Kidney epithelial cell (primary cell): ENCODE measurements at regions not wholly inside any gene's neighbourhood (a gene's known extent, or its start where the extent isn't known, plus 50 kb on each side); places are given as distances from the start of the nearest gene placed in this dataset.
"Not testable (repeated sequence)": the region's sequence is repeated elsewhere in the genome, so short reads cannot be mapped to it uniquely, and the experiment has no call there.

Experiments
- DNase-seq: peaks from one replicate; pipeline ENCODE4 v3.0.0-alpha.2; 2010; ENCODE audit warnings: low read depth
- H3K27me3 ChIP-seq: 2 replicates; pipeline ENCODE4 v1.6.0; 2011; ENCODE audit warnings: low read length; ENCODE audit not compliant: control insufficient read depth, insufficient read depth
- H3K36me3 ChIP-seq: 2 replicates; pipeline ENCODE4 v1.5.1; 2011; ENCODE audit warnings: low read length; ENCODE audit not compliant: control insufficient read depth, insufficient read depth
- H3K4me3 ChIP-seq: 2 replicates; pipeline ENCODE4 v1.5.1; 2011; ENCODE audit warnings: low read depth, mild to moderate bottlenecking, control low read depth, low read length
- TF ChIP-seq, protein P1 (sequence below): IDR thresholded peaks from 2 replicates; pipeline ENCODE4 v1.5.1; 2011; ENCODE audit warnings: mild to moderate bottlenecking, moderate library complexity, low read length, control low read depth, inconsistent platforms; ENCODE audit not compliant: insufficient read depth, poor library complexity, severe bottlenecking

DNA sequence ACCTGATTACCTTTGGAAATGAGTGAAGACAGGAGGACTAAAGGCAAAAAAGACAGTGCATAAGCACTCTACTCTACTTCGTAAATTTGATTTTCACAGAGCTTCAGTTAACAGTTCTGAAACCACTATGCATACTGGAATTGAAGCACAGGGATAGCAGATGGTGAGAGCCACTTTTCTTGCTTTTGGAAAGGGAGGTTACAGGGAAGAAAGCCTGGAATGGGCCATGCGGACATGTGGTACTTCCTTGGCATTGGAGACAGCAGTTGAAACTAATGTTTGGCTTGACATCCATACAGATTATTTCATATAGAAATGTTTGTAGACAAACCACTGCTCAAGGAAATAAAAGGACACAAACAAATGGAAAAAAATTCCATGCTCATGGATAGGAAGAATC lies 585.6 kb upstream of the RAB6C start:
- H3K27me3 ChIP-seq: no peaks in the 10 kb centered on the region
- H3K36me3 ChIP-seq: no peaks in the 10 kb centered on the region
- H3K4me3 ChIP-seq: no peak overlapping the region
- TF ChIP-seq, protein P1, sequence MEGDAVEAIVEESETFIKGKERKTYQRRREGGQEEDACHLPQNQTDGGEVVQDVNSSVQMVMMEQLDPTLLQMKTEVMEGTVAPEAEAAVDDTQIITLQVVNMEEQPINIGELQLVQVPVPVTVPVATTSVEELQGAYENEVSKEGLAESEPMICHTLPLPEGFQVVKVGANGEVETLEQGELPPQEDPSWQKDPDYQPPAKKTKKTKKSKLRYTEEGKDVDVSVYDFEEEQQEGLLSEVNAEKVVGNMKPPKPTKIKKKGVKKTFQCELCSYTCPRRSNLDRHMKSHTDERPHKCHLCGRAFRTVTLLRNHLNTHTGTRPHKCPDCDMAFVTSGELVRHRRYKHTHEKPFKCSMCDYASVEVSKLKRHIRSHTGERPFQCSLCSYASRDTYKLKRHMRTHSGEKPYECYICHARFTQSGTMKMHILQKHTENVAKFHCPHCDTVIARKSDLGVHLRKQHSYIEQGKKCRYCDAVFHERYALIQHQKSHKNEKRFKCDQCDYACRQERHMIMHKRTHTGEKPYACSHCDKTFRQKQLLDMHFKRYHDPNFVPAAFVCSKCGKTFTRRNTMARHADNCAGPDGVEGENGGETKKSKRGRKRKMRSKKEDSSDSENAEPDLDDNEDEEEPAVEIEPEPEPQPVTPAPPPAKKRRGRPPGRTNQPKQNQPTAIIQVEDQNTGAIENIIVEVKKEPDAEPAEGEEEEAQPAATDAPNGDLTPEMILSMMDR: no peak
- DNase-seq: no peak

GRCh38 chr2:129396980-129397599 lies 582.4 kb upstream of the RAB6C start:
- TF ChIP-seq, protein P1: peak; percentile 60
- DNase-seq: peak; percentile 2
- Histone ChIP-seq H3K4me3 (no peak overlapping the region), H3K27me3 (no peaks in the 10 kb centered on the region), H3K36me3 (no peaks in the 10 kb centered on the region)

- TF ChIP-seq, protein P1: no peak
- H3K4me3 ChIP-seq: no peak overlapping the region
- no peaks in the 10 kb centered on the region for H3K36me3 ChIP-seq
- H3K27me3 ChIP-seq: no peaks in the 10 kb centered on the region
- DNase-seq: no peak
Observed at GRCh38 chr2:129400826-129401225, 578.6 kb upstream of the RAB6C start.

DNA sequence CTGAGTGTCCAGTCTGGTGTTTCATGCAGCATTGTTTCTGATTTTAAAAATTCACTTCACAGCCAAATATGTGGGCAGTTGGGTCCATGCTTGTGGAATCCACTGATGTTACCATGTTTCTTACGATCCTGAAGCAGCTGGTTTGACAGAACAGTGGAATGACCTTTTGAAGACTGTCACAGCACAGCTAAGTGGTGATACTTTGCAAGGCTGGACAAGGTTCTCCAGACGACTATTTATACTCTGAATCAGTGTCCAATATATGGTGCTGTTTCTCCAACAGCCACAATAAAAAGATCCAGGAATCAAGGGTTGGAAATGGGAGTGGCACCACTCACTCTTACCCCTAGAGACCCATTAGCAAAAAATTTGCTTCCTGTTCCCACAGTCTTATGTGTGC lies 577.4 kb upstream of the RAB6C start:
- Histone ChIP-seq H3K4me3 (no peak overlapping the region), H3K27me3 (no peaks in the 10 kb centered on the region), H3K36me3 (no peaks in the 10 kb centered on the region)
- TF ChIP-seq, protein P1: no peak
- no peak for DNase-seq

GRCh38 chr2:129404000-129404685 lies 575.3 kb upstream of the RAB6C start:
- no peak for DNase-seq
- Histone ChIP-seq H3K4me3 (no peak overlapping the region), H3K27me3 (no peaks in the 10 kb centered on the region), H3K36me3 (no peaks in the 10 kb centered on the region)
- TF ChIP-seq, protein P1: no peak

DNA sequence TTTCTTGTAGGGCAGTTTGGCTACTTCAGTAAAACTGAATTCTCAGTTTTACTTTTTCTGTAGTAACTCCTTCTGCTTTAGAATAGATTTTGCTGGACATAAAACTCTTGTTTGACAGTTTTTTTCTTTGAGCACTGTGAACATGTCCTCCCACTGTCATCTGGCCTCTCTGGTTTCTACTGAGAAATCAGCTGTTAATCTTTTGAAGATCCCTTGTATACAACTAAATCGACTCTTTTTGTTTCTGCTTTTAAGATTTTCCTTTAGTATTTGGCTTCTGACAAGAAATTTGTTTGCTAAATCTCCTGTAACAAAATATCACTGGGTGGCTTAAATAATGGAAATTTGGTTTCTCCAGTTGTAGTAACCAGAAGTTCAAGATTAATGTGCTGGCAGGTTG lies 570.9 kb upstream of the RAB6C start:
- Histone ChIP-seq H3K4me3 (no peak overlapping the region), H3K27me3 (no peaks in the 10 kb centered on the region), H3K36me3 (no peaks in the 10 kb centered on the region)
- TF ChIP-seq, protein P1: no peak
- DNase-seq: no peak

GRCh38 chr2:129417041-129417440 lies 562.4 kb upstream of the RAB6C start:
- not testable (repeated sequence) for H3K27me3 ChIP-seq, DNase-seq, H3K4me3 ChIP-seq, H3K36me3 ChIP-seq
